NOMO-1 treated with DMSO at 0.1 percent for 48 hours (cell line): ENCODE measurements at regions not wholly inside any gene's neighbourhood (a gene's known extent, or its start where the extent isn't known, plus 50 kb on each side); places are given as distances from the start of the nearest gene placed in this dataset.
"Not testable (repeated sequence)": the region's sequence is repeated elsewhere in the genome, so short reads cannot be mapped to it uniquely, and the experiment has no call there.

Experiments used
- DNase-seq: peaks from one replicate; lab custom pipeline; 2025; ENCODE audit not compliant: unreplicated experiment; lab: John Stamatoyannopoulos, UW

- DNase-seq, result no peak
Observed at GRCh38 chr5:12095808-12096281, 191.6 kb upstream of the CTNND2 start.

GRCh38 chr5:12093586-12093985 lies 189.3 kb upstream of the CTNND2 start:
- no peak for DNase-seq

GRCh38 chr5:12080761-12081160 lies 176.5 kb upstream of the CTNND2 start:
- DNase-seq, result no peak

GRCh38 chr5:12078286-12078685 lies 174.0 kb upstream of the CTNND2 start:
- not testable (repeated sequence) for DNase-seq

- no peak for DNase-seq
Observed at GRCh38 chr5:12073426-12073825, 169.2 kb upstream of the CTNND2 start.

GRCh38 chr5:12072441-12072840 lies 168.2 kb upstream of the CTNND2 start:
- DNase-seq, result no peak

GRCh38 chr5:12071455-12071854 lies 167.2 kb upstream of the CTNND2 start:
- DNase-seq, result no peak

- DNase-seq, result peak; percentile 54
Observed at GRCh38 chr5:12023614-12024241, 119.5 kb upstream of the CTNND2 start.

GRCh38 chr5:12022444-12022843 lies 118.2 kb upstream of the CTNND2 start:
- DNase-seq, result no peak

GRCh38 chr5:12019306-12019705 lies 115.1 kb upstream of the CTNND2 start:
- DNase-seq, result no peak

- DNase-seq, result no peak
Observed at GRCh38 chr5:12017007-12017406, 112.8 kb upstream of the CTNND2 start.

- DNase-seq, result no peak
Observed at GRCh38 chr5:12016159-12016746, 112.0 kb upstream of the CTNND2 start.

- DNase-seq, result no peak
Observed at GRCh38 chr5:12013351-12013750, 109.1 kb upstream of the CTNND2 start.

GRCh38 chr5:12003680-12004079 lies 99.4 kb upstream of the CTNND2 start:
- no peak for DNase-seq

- DNase-seq, result no peak
Observed at GRCh38 chr5:11998397-11998796, 94.2 kb upstream of the CTNND2 start.

- no peak for DNase-seq
Observed at GRCh38 chr5:11997942-11998341, 93.7 kb upstream of the CTNND2 start.

- no peak for DNase-seq
Observed at GRCh38 chr5:11992518-11992917, 88.3 kb upstream of the CTNND2 start.

- no peak for DNase-seq
Observed at GRCh38 chr5:11985993-11986392, 81.7 kb upstream of the CTNND2 start.

- no peak for DNase-seq
Observed at GRCh38 chr5:11984196-11984595, 80.0 kb upstream of the CTNND2 start.

GRCh38 chr5:11981986-11982385 lies 77.7 kb upstream of the CTNND2 start:
- DNase-seq, result no peak

- no peak for DNase-seq
Observed at GRCh38 chr5:11977904-11978303, 73.7 kb upstream of the CTNND2 start.

GRCh38 chr5:11973469-11973868 lies 69.2 kb upstream of the CTNND2 start:
- no peak for DNase-seq

GRCh38 chr5:11963227-11963626 lies 59.0 kb upstream of the CTNND2 start:
- no peak for DNase-seq
